Hepatocyte (in vitro differentiated cells): ENCODE measurements at regions not wholly inside any gene's neighbourhood (a gene's known extent, or its start where the extent isn't known, plus 50 kb on each side); places are given as distances from the start of the nearest gene placed in this dataset.

Experiments used
- EZH2phosphoT487 ChIP-seq: fragments of 200-600 bp; sonication (generic); IDR thresholded peaks from one replicate; pipeline ENCODE4 v1.6.1; 2018; ENCODE audit warnings: antibody characterized with exemption, mild to moderate bottlenecking, low read depth, moderate library complexity; ENCODE audit not compliant: unreplicated experiment, severe bottlenecking
- TF ChIP-seq, protein P1 (sequence below): fragments of 200-600 bp; sonication (generic); IDR thresholded peaks from 2 replicates; pipeline ENCODE4 v1.5.1; 2016; ENCODE audit warnings: antibody characterized with exemption, mild to moderate bottlenecking; ENCODE audit not compliant: poor library complexity

DNA sequence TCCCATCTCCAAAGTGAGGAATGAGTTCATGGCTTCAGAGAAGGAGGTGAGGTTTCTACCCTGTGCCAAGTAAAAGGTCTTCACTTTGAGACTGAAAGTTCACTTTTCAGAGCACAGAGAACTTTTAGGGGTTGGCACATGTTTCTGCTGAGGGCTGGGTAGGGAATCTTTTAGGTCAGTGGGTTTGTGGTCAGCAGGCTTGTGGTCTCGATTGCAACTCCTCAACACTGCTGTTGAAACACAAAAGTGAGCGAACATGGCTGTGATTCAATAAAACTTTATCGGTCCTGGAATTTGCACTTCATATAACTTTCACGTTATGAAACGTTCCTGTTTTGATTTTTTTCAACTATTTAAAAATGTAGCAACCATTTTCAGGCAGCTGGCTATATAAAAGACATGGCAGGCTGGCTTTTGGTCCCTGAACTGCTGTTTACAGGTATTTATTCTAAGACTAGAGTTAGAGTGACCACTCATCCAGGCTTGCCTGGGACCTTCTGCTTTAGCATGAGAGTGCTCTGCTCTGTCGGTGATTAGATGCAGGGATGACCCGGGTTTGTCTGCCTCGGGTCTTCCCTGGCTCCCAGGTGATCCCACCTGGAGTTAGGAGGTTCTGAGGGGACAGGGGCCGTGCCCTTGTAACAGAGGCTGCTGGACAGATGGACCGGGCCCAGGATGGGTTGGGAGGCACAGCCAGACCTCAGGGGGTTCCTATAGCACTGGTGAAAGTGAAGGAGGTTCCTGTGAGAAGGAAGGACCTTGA is 62.7 kb upstream of the TAF1B start:
- TF ChIP-seq EZH2phosphoT487: no peak
- TF ChIP-seq, protein P1, sequence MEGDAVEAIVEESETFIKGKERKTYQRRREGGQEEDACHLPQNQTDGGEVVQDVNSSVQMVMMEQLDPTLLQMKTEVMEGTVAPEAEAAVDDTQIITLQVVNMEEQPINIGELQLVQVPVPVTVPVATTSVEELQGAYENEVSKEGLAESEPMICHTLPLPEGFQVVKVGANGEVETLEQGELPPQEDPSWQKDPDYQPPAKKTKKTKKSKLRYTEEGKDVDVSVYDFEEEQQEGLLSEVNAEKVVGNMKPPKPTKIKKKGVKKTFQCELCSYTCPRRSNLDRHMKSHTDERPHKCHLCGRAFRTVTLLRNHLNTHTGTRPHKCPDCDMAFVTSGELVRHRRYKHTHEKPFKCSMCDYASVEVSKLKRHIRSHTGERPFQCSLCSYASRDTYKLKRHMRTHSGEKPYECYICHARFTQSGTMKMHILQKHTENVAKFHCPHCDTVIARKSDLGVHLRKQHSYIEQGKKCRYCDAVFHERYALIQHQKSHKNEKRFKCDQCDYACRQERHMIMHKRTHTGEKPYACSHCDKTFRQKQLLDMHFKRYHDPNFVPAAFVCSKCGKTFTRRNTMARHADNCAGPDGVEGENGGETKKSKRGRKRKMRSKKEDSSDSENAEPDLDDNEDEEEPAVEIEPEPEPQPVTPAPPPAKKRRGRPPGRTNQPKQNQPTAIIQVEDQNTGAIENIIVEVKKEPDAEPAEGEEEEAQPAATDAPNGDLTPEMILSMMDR: no peak
